WTC11 (cell line): ENCODE measurements at regions not wholly inside any gene's neighbourhood (a gene's known extent, or its start where the extent isn't known, plus 50 kb on each side); places are given as distances from the start of the nearest gene placed in this dataset.

Source experiments
- ATAC-seq: fragments of 200-7000 bp; cut with Tn5 transposase; 2 replicates; pipeline ENCODE4 v1.10.0; 2021; ENCODE audit warnings: mild to moderate bottlenecking, moderate library complexity
- CTCF ChIA-PET: fragments of 300-600 bp; sonication (Branson Sonifier 250); formaldehyde crosslinking; loops from one replicate; lab custom pipeline; 2021; ENCODE audit warnings: antibody characterized with exemption; lab: Charles Lee
- POLR2A ChIA-PET: fragments of 350-600 bp; sonication (Branson Sonifier 250); formaldehyde crosslinking; loops from one replicate; lab custom pipeline; 2021; ENCODE audit warnings: antibody characterized with exemption; lab: Charles Lee
- DNase-seq: peaks from one replicate; pipeline ENCODE4 v3.0.0; 2021; ENCODE audit warnings: low spot score
- H3K27ac Mint-ChIP-seq: 2 replicates; pipeline ENCODE4 v1.8.0; 2021; ENCODE audit warnings: mixed read lengths
- H3K27me3 Mint-ChIP-seq: 2 replicates; pipeline ENCODE4 v1.8.0; 2021; ENCODE audit warnings: low read depth, mild to moderate bottlenecking, moderate library complexity, mixed read lengths
- H3K36me3 Mint-ChIP-seq: 2 replicates; pipeline ENCODE4 v1.8.0; 2021; ENCODE audit warnings: mixed read lengths
- H3K4me1 Mint-ChIP-seq: 2 replicates; pipeline ENCODE4 v1.8.0; 2022; ENCODE audit warnings: mixed read lengths
- H3K4me3 Mint-ChIP-seq: 2 replicates; pipeline ENCODE4 v1.8.0; 2021; ENCODE audit warnings: mild to moderate bottlenecking, moderate library complexity, mixed read lengths
- H3K9me3 Mint-ChIP-seq: 2 replicates; pipeline ENCODE4 v1.8.0; 2021; ENCODE audit warnings: mixed read lengths
- ATF2 ChIP-seq: sonication (generic); formaldehyde crosslinking; IDR thresholded peaks from 2 replicates; pipeline ENCODE4 v1.8.1; 2022; ENCODE audit warnings: low read depth, missing genetic modification reagents, borderline replicate concordance
- CBFB ChIP-seq: sonication (generic); formaldehyde crosslinking; IDR thresholded peaks from 2 replicates; pipeline ENCODE4 v1.8.1; 2022; ENCODE audit warnings: mild to moderate bottlenecking, low read depth, missing genetic modification reagents
- CREM ChIP-seq: sonication (generic); formaldehyde crosslinking; IDR thresholded peaks from 2 replicates; pipeline ENCODE4 v1.8.1; 2022; ENCODE audit warnings: mild to moderate bottlenecking, missing genetic modification reagents, moderate library complexity
- CTCF ChIP-seq: fragments of 200-600 bp; IDR thresholded peaks from 2 replicates; pipeline ENCODE4 v1.8.0; 2022; ENCODE audit warnings: antibody characterized with exemption
- GRHL2 ChIP-seq: fragments of 250-450 bp; sonication (Bioruptor Pico); IDR thresholded peaks from 2 replicates; pipeline ENCODE4 v1.8.0; 2022; ENCODE audit warnings: mild to moderate bottlenecking, moderate library complexity; ENCODE audit not compliant: insufficient replicate concordance, severe bottlenecking
- GTF2I ChIP-seq: fragments of 250-450 bp; sonication (Bioruptor Pico); conservative IDR thresholded peaks from 2 replicates; pipeline ENCODE4 v1.4.0; 2021; ENCODE audit warnings: mild to moderate bottlenecking
- IRF1 ChIP-seq: sonication (generic); formaldehyde crosslinking; IDR thresholded peaks from 2 replicates; pipeline ENCODE4 v1.8.0; 2023; ENCODE audit warnings: missing genetic modification reagents
- JAZF1 ChIP-seq: fragments of 250-450 bp; sonication (Bioruptor Pico); IDR thresholded peaks from 2 replicates; pipeline ENCODE4 v1.9.0; 2021; ENCODE audit warnings: moderate library complexity, mild to moderate bottlenecking, inconsistent platforms
- MAX ChIP-seq: sonication (generic); formaldehyde crosslinking; IDR thresholded peaks from 2 replicates; pipeline ENCODE4 v1.8.0; 2022; ENCODE audit warnings: mild to moderate bottlenecking, missing genetic modification reagents
- NFE2L1 ChIP-seq: sonication (generic); formaldehyde crosslinking; IDR thresholded peaks from 2 replicates; pipeline ENCODE4 v1.8.1; 2023; ENCODE audit warnings: missing genetic modification reagents
- PREB ChIP-seq: sonication (generic); formaldehyde crosslinking; IDR thresholded peaks from 2 replicates; pipeline ENCODE4 v1.8.1; 2022; ENCODE audit warnings: mild to moderate bottlenecking, missing genetic modification reagents, moderate library complexity, borderline replicate concordance
- PRRX2 ChIP-seq: fragments of 250-450 bp; sonication (Bioruptor Pico); IDR thresholded peaks from 2 replicates; pipeline ENCODE4 v1.8.0; 2021; ENCODE audit warnings: mild to moderate bottlenecking
- RELA ChIP-seq: sonication (generic); formaldehyde crosslinking; IDR thresholded peaks from 2 replicates; pipeline ENCODE4 v1.8.1; 2022; ENCODE audit warnings: missing genetic modification reagents, mild to moderate bottlenecking, borderline replicate concordance
- TEAD1 ChIP-seq: sonication (generic); formaldehyde crosslinking; IDR thresholded peaks from 2 replicates; pipeline ENCODE4 v1.8.0; 2022; ENCODE audit warnings: mild to moderate bottlenecking, missing genetic modification reagents
- ZNF219 ChIP-seq: sonication (generic); formaldehyde crosslinking; IDR thresholded peaks from 2 replicates; pipeline ENCODE4 v1.8.0; 2023; ENCODE audit warnings: missing genetic modification reagents, mild to moderate bottlenecking, borderline replicate concordance
- ZNF396 ChIP-seq: fragments of 250-450 bp; sonication (Bioruptor Pico); IDR thresholded peaks from 2 replicates; pipeline ENCODE4 v1.8.0; 2021; ENCODE audit warnings: mild to moderate bottlenecking, moderate library complexity, borderline replicate concordance
- ZNF671 ChIP-seq: fragments of 250-450 bp; sonication (Bioruptor Pico); IDR thresholded peaks from 2 replicates; pipeline ENCODE4 v1.8.0; 2021; ENCODE audit warnings: mild to moderate bottlenecking

- no peak for TF ChIP-seq CBFB
- TF ChIP-seq ZNF219 (CRISPR knock-in tag), result no peak
- TF ChIP-seq PREB (CRISPR knock-in tag), result no peak
- no peak for TF ChIP-seq NFE2L1 (CRISPR knock-in tag)
- no peak for TF ChIP-seq CREM (CRISPR knock-in tag)
- no peak for TF ChIP-seq ZNF671
- no peak for TF ChIP-seq TEAD1 (CRISPR knock-in tag)
- TF ChIP-seq JAZF1 (CRISPR knock-in tag), result no peak
- TF ChIP-seq RELA (CRISPR knock-in tag), result no peak
These were observed 392.3 kb downstream of the MED13L start (continued) for GRCh38 chr12:115885040-115885690.

- CTCF ChIA-PET, result no interaction called here
- TF ChIP-seq ZNF396 (no peak), ZNF671 (no peak), NFE2L1 (CRISPR knock-in tag) (no peak), GTF2I (CRISPR knock-in tag) (no peak)
- ATAC-seq, result no peak
These were observed 394.6 kb downstream of the MED13L start for GRCh38 chr12:115882936-115883335.

GRCh38 chr12:115880238-115880637 lies 397.3 kb downstream of the MED13L start:
- no peak for TF ChIP-seq CTCF
- TF ChIP-seq ATF2 (CRISPR knock-in tag), result no peak
- no peak for TF ChIP-seq IRF1 (CRISPR knock-in tag)
- no peak for TF ChIP-seq GRHL2 (CRISPR knock-in tag)
- no peak for TF ChIP-seq PRRX2 (CRISPR knock-in tag)
- TF ChIP-seq MAX (CRISPR knock-in tag), result no peak
- H3K27ac Mint-ChIP-seq, result no peak overlapping the region
- no peak overlapping the region for H3K4me3 Mint-ChIP-seq
- ChIA-PET POLR2A (no interaction called here), CTCF (no interaction called here)
- ATAC-seq (no peak), DNase-seq (no peak)
- no peaks in the 10 kb centered on the region for H3K36me3 Mint-ChIP-seq
- H3K9me3 Mint-ChIP-seq, result peaks cover 17% of the 10 kb centered on the region
- H3K4me1 Mint-ChIP-seq, result peaks cover 18% of the 10 kb centered on the region
- H3K27me3 Mint-ChIP-seq, result no peaks in the 10 kb centered on the region

More at GRCh38 chr12:115882936-115883335, 394.6 kb downstream of the MED13L start:
- peaks cover 18% of the 10 kb centered on the region for H3K4me1 Mint-ChIP-seq
- POLR2A ChIA-PET, result no interaction called here
- H3K27ac Mint-ChIP-seq, result no peak overlapping the region
- no peaks in the 10 kb centered on the region for H3K27me3 Mint-ChIP-seq
- no peak for DNase-seq
- H3K9me3 Mint-ChIP-seq, result peaks cover 8% of the 10 kb centered on the region
- no peak overlapping the region for H3K4me3 Mint-ChIP-seq
- no peaks in the 10 kb centered on the region for H3K36me3 Mint-ChIP-seq
